NCI-H146 treated with DMSO at 0.1 percent for 48 hours (cell line): ENCODE measurements at regions not wholly inside any gene's neighbourhood (a gene's known extent, or its start where the extent isn't known, plus 50 kb on each side); places are given as distances from the start of the nearest gene placed in this dataset.

Experiments used
- DNase-seq: peaks from one replicate; lab custom pipeline; 2025; ENCODE audit not compliant: unreplicated experiment; lab: John Stamatoyannopoulos, UW

- DNase-seq: peak; percentile 18
These were observed 362.8 kb downstream of the ISL1 start for GRCh38 chr5:51746023-51746422.

- DNase-seq: no peak
These were observed 365.4 kb downstream of the ISL1 start for GRCh38 chr5:51748647-51749046.
